ENCODE measurements at regions not wholly inside any gene's neighbourhood (a gene's known extent, or its start where the extent isn't known, plus 50 kb on each side); places are given as distances from the start of the nearest gene placed in this dataset.
A peak's percentile ranks its signal among the peaks of the same experiment; 100 is the strongest.

GRCh38 chr7:81419731-81420130 lies 350.1 kb downstream of the HGF start:
- Mint-ChIP-seq H3K36me3 (ENCODE audit: low read depth) (no peaks in the 10 kb centered on the region), H3K9me3 (no peaks in the 10 kb centered on the region), H3K27me3 (ENCODE audit: low read depth, poor library complexity) (no peaks in the 10 kb centered on the region), H3K4me1 (peaks cover 10% of the 10 kb centered on the region), H3K27ac (no peak overlapping the region), H3K4me3 (no peak overlapping the region)
- DNase-seq: no peak
- TF ChIP-seq, protein P1, sequence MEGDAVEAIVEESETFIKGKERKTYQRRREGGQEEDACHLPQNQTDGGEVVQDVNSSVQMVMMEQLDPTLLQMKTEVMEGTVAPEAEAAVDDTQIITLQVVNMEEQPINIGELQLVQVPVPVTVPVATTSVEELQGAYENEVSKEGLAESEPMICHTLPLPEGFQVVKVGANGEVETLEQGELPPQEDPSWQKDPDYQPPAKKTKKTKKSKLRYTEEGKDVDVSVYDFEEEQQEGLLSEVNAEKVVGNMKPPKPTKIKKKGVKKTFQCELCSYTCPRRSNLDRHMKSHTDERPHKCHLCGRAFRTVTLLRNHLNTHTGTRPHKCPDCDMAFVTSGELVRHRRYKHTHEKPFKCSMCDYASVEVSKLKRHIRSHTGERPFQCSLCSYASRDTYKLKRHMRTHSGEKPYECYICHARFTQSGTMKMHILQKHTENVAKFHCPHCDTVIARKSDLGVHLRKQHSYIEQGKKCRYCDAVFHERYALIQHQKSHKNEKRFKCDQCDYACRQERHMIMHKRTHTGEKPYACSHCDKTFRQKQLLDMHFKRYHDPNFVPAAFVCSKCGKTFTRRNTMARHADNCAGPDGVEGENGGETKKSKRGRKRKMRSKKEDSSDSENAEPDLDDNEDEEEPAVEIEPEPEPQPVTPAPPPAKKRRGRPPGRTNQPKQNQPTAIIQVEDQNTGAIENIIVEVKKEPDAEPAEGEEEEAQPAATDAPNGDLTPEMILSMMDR (IDR thresholded peaks at IDR 0.05): no peak

DNA sequence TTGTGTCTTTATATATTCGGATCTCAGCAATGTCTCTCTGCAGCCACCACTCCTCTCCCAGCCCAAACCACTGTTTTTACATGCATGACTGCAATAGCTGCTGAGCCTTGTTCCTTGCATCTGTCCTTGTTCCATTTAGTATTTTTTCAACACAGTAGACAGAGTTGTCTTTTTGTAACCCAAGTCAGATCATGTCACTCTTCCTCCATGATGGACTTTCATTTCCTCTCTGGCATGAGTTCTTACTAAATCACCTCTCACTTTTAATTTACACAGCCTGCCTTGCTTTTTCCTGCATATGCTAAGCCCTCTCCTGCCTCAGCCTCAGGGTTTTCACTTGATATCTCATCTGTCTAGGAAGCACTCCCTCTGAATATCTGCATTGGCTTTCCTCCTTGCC lies 353.2 kb downstream of the HGF start:
- H3K4me3 Mint-ChIP-seq: no peak overlapping the region
- peak overlapping the region; percentile 33 for H3K27ac Mint-ChIP-seq
- no peaks in the 10 kb centered on the region for H3K36me3 Mint-ChIP-seq (ENCODE audit: low read depth)
- peaks cover 10% of the 10 kb centered on the region for H3K4me1 Mint-ChIP-seq
- no peaks in the 10 kb centered on the region for H3K9me3 Mint-ChIP-seq
- peaks cover 3% of the 10 kb centered on the region for H3K27me3 Mint-ChIP-seq (ENCODE audit: low read depth, poor library complexity)
- TF ChIP-seq, protein P1 (IDR thresholded peaks at IDR 0.05): no peak
- no peak for DNase-seq

GRCh38 chr7:81415181-81415580 lies 354.7 kb downstream of the HGF start:
- peaks cover 3% of the 10 kb centered on the region for H3K27me3 Mint-ChIP-seq (ENCODE audit: low read depth, poor library complexity)
- DNase-seq: no peak
- no peak overlapping the region for H3K4me3 Mint-ChIP-seq
- H3K27ac Mint-ChIP-seq: no peak overlapping the region
- H3K4me1 Mint-ChIP-seq: peaks cover 10% of the 10 kb centered on the region
- peaks cover 3% of the 10 kb centered on the region for H3K9me3 Mint-ChIP-seq
- no peaks in the 10 kb centered on the region for H3K36me3 Mint-ChIP-seq (ENCODE audit: low read depth)
- TF ChIP-seq, protein P1 (IDR thresholded peaks at IDR 0.05): no peak

- Mint-ChIP-seq H3K4me1 (peaks cover 10% of the 10 kb centered on the region), H3K27ac (no peak overlapping the region), H3K27me3 (ENCODE audit: low read depth, poor library complexity) (peaks cover 3% of the 10 kb centered on the region), H3K4me3 (no peak overlapping the region), H3K9me3 (peaks cover 3% of the 10 kb centered on the region), H3K36me3 (ENCODE audit: low read depth) (no peaks in the 10 kb centered on the region)
- TF ChIP-seq, protein P1 (IDR thresholded peaks at IDR 0.05): no peak
- DNase-seq: no peak
Observed at GRCh38 chr7:81414411-81414810, 355.4 kb downstream of the HGF start.

GRCh38 chr7:81410471-81411117 lies 359.3 kb downstream of the HGF start:
- Mint-ChIP-seq H3K36me3 (ENCODE audit: low read depth) (no peaks in the 10 kb centered on the region), H3K4me3 (no peak overlapping the region), H3K27me3 (ENCODE audit: low read depth, poor library complexity) (peaks cover 3% of the 10 kb centered on the region), H3K9me3 (peaks cover 3% of the 10 kb centered on the region), H3K4me1 (no peaks in the 10 kb centered on the region), H3K27ac (no peak overlapping the region)
- TF ChIP-seq, protein P1 (IDR thresholded peaks at IDR 0.05): no peak
- no peak for DNase-seq

GRCh38 chr7:81408728-81409127 lies 361.1 kb downstream of the HGF start:
- peaks cover 10% of the 10 kb centered on the region for H3K9me3 Mint-ChIP-seq

More at GRCh38 chr7:81408728-81409127, 361.1 kb downstream of the HGF start:
- Mint-ChIP-seq H3K27me3 (ENCODE audit: low read depth, poor library complexity) (no peaks in the 10 kb centered on the region), H3K36me3 (ENCODE audit: low read depth) (peaks cover 6% of the 10 kb centered on the region), H3K27ac (no peak overlapping the region), H3K4me3 (no peak overlapping the region), H3K4me1 (no peaks in the 10 kb centered on the region)
- TF ChIP-seq, protein P1 (IDR thresholded peaks at IDR 0.05): no peak
- DNase-seq: no peak

Measured in nephron progenitor cell (in vitro differentiated cells).